K562 (cell line): ENCODE measurements at regions not wholly inside any gene's neighbourhood (a gene's known extent, or its start where the extent isn't known, plus 50 kb on each side); places are given as distances from the start of the nearest gene placed in this dataset.

Experiments used
- ATAC-seq: fragments of 200-7000 bp; cut with Tn5 transposase; 3 replicates; pipeline ENCODE4 v1.9.1; 2020; ENCODE audit warnings: moderate library complexity
- BruUV-seq: library from RNA; stranded (reverse); fragments of 400-500 nt; replicated peaks from 2 replicates; lab custom pipeline; 2021; lab: Mats Ljungman, UMichigan
- CTCF ChIA-PET: fragments of 300-600 bp; formaldehyde crosslinking; extraction: SDS; loops from one replicate; lab custom pipeline; 2021; ENCODE audit warnings: low intra/inter-chr PET ratio; lab: Yijun Ruan, JAX
- POLR2A ChIA-PET: fragments of 300-600, 350-650 bp; sonication (Branson Sonifier 250); formaldehyde crosslinking; extraction: SDS; loops from one replicate; lab custom pipeline; 2021; ENCODE audit warnings: antibody characterized with exemption, inconsistent platforms; lab: Yijun Ruan, JAX
- DNase-seq, 4 experiments: peaks; one replicate each; pipeline versions ENCODE4 v3.0.0 to v3.0.0-alpha.2; 2011 to 2018; ENCODE audit warnings: low spot score in 3 of 4, mixed read lengths in 3 of 4; ENCODE audit errors: extremely low read depth in 1 of 4
- FAIRE-seq: peaks from 2 replicates; lab custom pipeline; 2011; peaks lifted over from hg19 to GRCh38; lab: Jason Lieb, UNC
- H2AFZ ChIP-seq: 2 replicates; pipeline ENCODE4 v1.6.0; 2011; ENCODE audit warnings: low read depth, low read length, control low read depth, inconsistent platforms
- H3K27ac ChIP-seq: fragments of 200-600 bp; 3 replicates; pipeline ENCODE4 v1.8.0; 2011; ENCODE audit warnings: low read depth, mild to moderate bottlenecking, control low read depth, inconsistent platforms, low read length, moderate library complexity, mixed read lengths; ENCODE audit errors: extremely low read depth
- H3K27me3 ChIP-seq, 2 experiments: fragments of 300-600 bp in 1 of 2; 2 replicates in 1 of 2; 3 replicates in 1 of 2; pipeline versions ENCODE4 v1.6.0 to v1.8.0; 2011; ENCODE audit warnings: inconsistent platforms in 2 of 2, low read length in 2 of 2, mild to moderate bottlenecking in 1 of 2, mixed read lengths in 1 of 2, moderate library complexity in 1 of 2; ENCODE audit not compliant: control insufficient read depth in 2 of 2, insufficient read depth in 2 of 2
- H3K36me3 ChIP-seq: fragments of 300-600 bp; 3 replicates; pipeline ENCODE4 v1.8.0; 2011; ENCODE audit warnings: mild to moderate bottlenecking, low read length, inconsistent platforms; ENCODE audit not compliant: control insufficient read depth, insufficient read depth
- H3K4me1 ChIP-seq, 2 experiments: fragments of 200-600 bp in 1 of 2; replicated peaks in 1 of 2; 2 replicates in 1 of 2; 3 replicates in 1 of 2; pipeline versions ENCODE4 v1.5.1 to v1.8.0; 2011; ENCODE audit warnings: inconsistent platforms in 2 of 2, low read length in 2 of 2, mild to moderate bottlenecking in 1 of 2, mixed read lengths in 1 of 2, moderate library complexity in 1 of 2; ENCODE audit not compliant: control insufficient read depth in 2 of 2, insufficient read depth in 2 of 2
- H3K4me2 ChIP-seq: 2 replicates; pipeline ENCODE4 v1.6.1; 2011; ENCODE audit warnings: low read length, control low read depth, inconsistent platforms, mixed read lengths; ENCODE audit not compliant: insufficient read depth
- H3K4me3 ChIP-seq: fragments of 200-600 bp; sonication (generic), shearing (Covaris generic); 2 replicates; pipeline ENCODE4 v1.5.1; 2016; ENCODE audit warnings: control low read depth, inconsistent platforms
- H3K79me2 ChIP-seq: fragments of 200-600 bp; 3 replicates; pipeline ENCODE4 v1.8.0; 2011; ENCODE audit warnings: low read length, inconsistent platforms; ENCODE audit not compliant: control insufficient read depth, insufficient read depth
- H3K9ac ChIP-seq, 2 experiments: 2 replicates each; pipeline versions ENCODE4 v1.6.0 to v1.6.1; 2011; ENCODE audit warnings: low read depth in 2 of 2, low read length in 2 of 2, control low read depth in 1 of 2, inconsistent platforms in 1 of 2, mild to moderate bottlenecking in 1 of 2, mixed read lengths in 1 of 2; ENCODE audit not compliant: insufficient read depth in 1 of 2
- H3K9me1 ChIP-seq: one replicate; pipeline ENCODE4 v1.6.0; 2011; ENCODE audit warnings: inconsistent platforms, mild to moderate bottlenecking, low read length, moderate library complexity; ENCODE audit not compliant: control insufficient read depth, insufficient read depth
- H3K9me3 ChIP-seq: replicated peaks from 2 replicates; pipeline ENCODE4 v1.5.1; 2011; ENCODE audit warnings: low read depth, low read length, inconsistent platforms; ENCODE audit not compliant: control insufficient read depth, insufficient read depth
- H4K20me1 ChIP-seq: replicated peaks from 2 replicates; pipeline ENCODE4 v1.6.1; 2011; ENCODE audit warnings: low read length, inconsistent platforms, mixed read lengths; ENCODE audit not compliant: control insufficient read depth, insufficient read depth
- ADNP ChIP-seq: fragments of 200-800 bp; sonication (Bioruptor generic); IDR thresholded peaks from 2 replicates; pipeline ENCODE4 v1.6.1; 2016; ENCODE audit warnings: missing genetic modification characterization, missing compliant biosample characterization
- ARHGAP35 ChIP-seq: fragments of 450-650 bp; IDR thresholded peaks from 2 replicates; pipeline ENCODE4 v1.6.1; 2018; ENCODE audit not compliant: partially characterized antibody
- CHD2 ChIP-seq: IDR thresholded peaks from 2 replicates; pipeline ENCODE4 v1.6.1; 2011; ENCODE audit warnings: low read depth, low read length
- E2F3 ChIP-seq: fragments of 250-450 bp; sonication (Bioruptor Pico); IDR thresholded peaks from 2 replicates; pipeline ENCODE4 v1.4.0; 2020; ENCODE audit warnings: mild to moderate bottlenecking
- EWSR1 ChIP-seq: fragments of 450-650 bp; IDR thresholded peaks from 2 replicates; pipeline ENCODE4 v1.6.1; 2018; ENCODE audit warnings: borderline replicate concordance, mild to moderate bottlenecking, low read depth, moderate library complexity; ENCODE audit not compliant: partially characterized antibody
- FOXJ2 ChIP-seq: fragments of 200-800 bp; sonication (Bioruptor generic); IDR thresholded peaks from 2 replicates; pipeline ENCODE4 v1.6.1; 2016; ENCODE audit warnings: missing genetic modification characterization, missing compliant biosample characterization
- FOXJ3 ChIP-seq: sonication (generic); formaldehyde crosslinking; IDR thresholded peaks from 2 replicates; pipeline ENCODE4 v1.4.0; 2020; ENCODE audit warnings: mild to moderate bottlenecking, missing genetic modification reagents
- GTF2A2 ChIP-seq: IDR thresholded peaks from 2 replicates; pipeline ENCODE4 v1.6.1; 2016; ENCODE audit warnings: mild to moderate bottlenecking, missing genetic modification characterization, missing compliant biosample characterization
- HDAC1 ChIP-seq, 2 experiments: fragments of 450-650 bp; IDR thresholded peaks; 2 replicates each; pipeline ENCODE4 v1.6.1; 2016 to 2017; ENCODE audit warnings: inconsistent platforms in 1 of 2, mild to moderate bottlenecking in 1 of 2, moderate library complexity in 1 of 2
- HNRNPLL ChIP-seq: fragments of 200-400 bp; formaldehyde crosslinking; IDR thresholded peaks from 2 replicates; pipeline ENCODE4 v1.6.1; 2017; ENCODE audit warnings: low read length, low read depth, mild to moderate bottlenecking; ENCODE audit not compliant: poor library complexity, severe bottlenecking
- MCM2 ChIP-seq: fragments of 450-650 bp; IDR thresholded peaks from 2 replicates; pipeline ENCODE4 v1.6.1; 2017; ENCODE audit warnings: low read depth, mild to moderate bottlenecking
- MTA1 ChIP-seq: fragments of 450-650 bp; IDR thresholded peaks from 2 replicates; pipeline ENCODE4 v1.6.1; 2017; ENCODE audit warnings: borderline replicate concordance
- NR2F6 ChIP-seq: fragments of 450-650 bp; formaldehyde crosslinking; IDR thresholded peaks from 2 replicates; pipeline ENCODE4 v1.4.0; 2020; ENCODE audit warnings: mild to moderate bottlenecking
- POLR2AphosphoS2 ChIP-seq: IDR thresholded peaks from 2 replicates; pipeline ENCODE4 v1.6.1; 2012; ENCODE audit warnings: low read length, improper control_type of control experiment
- PTTG1 ChIP-seq: fragments of 450-650 bp; IDR thresholded peaks from 2 replicates; pipeline ENCODE4 v1.6.1; 2016; ENCODE audit warnings: low read depth, mild to moderate bottlenecking, missing genetic modification characterization, missing compliant biosample characterization
- SAP30 ChIP-seq: fragments of 200-600 bp; sonication (generic); IDR thresholded peaks from 2 replicates; pipeline ENCODE4 v1.6.1; 2012; ENCODE audit warnings: borderline replicate concordance, low read depth, mild to moderate bottlenecking, moderate library complexity, low read length, control low read depth, inconsistent platforms; ENCODE audit not compliant: insufficient read depth, poor library complexity, severe bottlenecking
- SMARCE1 ChIP-seq: fragments of 450-650 bp; IDR thresholded peaks from 2 replicates; pipeline ENCODE4 v1.7.1; 2016; ENCODE audit warnings: mild to moderate bottlenecking
- SNRNP70 ChIP-seq: fragments of 200-400 bp; formaldehyde crosslinking; optimal IDR thresholded peaks from 2 replicates; pipeline ENCODE3; 2017; ENCODE audit warnings: low read depth, low read length
- TAF15 ChIP-seq: fragments of 200-400 bp; formaldehyde crosslinking; IDR thresholded peaks from 2 replicates; pipeline ENCODE4 v1.6.1; 2017; ENCODE audit warnings: mild to moderate bottlenecking, low read depth, low read length, moderate library complexity
- TRIM24 ChIP-seq, 2 experiments: fragments of 450-650 bp; IDR thresholded peaks; 2 replicates each; pipeline ENCODE4 v1.6.1; 2016
- ZEB2 ChIP-seq: fragments of 450-650 bp; IDR thresholded peaks from 2 replicates; pipeline ENCODE4 v1.6.1; 2016
- ZKSCAN1 ChIP-seq: fragments of 150-350 bp; IDR thresholded peaks from 2 replicates; pipeline ENCODE4 v1.6.1; 2016; ENCODE audit warnings: low read depth, low read length
- ZNF197 ChIP-seq: fragments of 200-800 bp; sonication (Bioruptor generic); IDR thresholded peaks from 2 replicates; pipeline ENCODE4 v1.6.1; 2016; ENCODE audit warnings: low read depth, missing genetic modification characterization, missing compliant biosample characterization
- ZNF282 ChIP-seq: sonication (generic); formaldehyde crosslinking; IDR thresholded peaks from 2 replicates; pipeline ENCODE4 v1.8.1; 2023; ENCODE audit warnings: missing genetic modification reagents
- ZNF584 ChIP-seq: fragments of 200-800 bp; sonication (Bioruptor generic); IDR thresholded peaks from 2 replicates; pipeline ENCODE4 v1.6.1; 2016; ENCODE audit warnings: low read depth, mild to moderate bottlenecking, missing genetic modification characterization, missing compliant biosample characterization
- WGBS: fragments of 100-300 bp; shearing (Covaris generic); methylation state at CpG from one replicate; pipeline ENCODE4 v1.1.6; 2016; ENCODE audit warnings: low coverage, mixed read lengths; ENCODE audit not compliant: insufficient coverage; ENCODE audit errors: missing lambda C conversion rate; 5-methylcytosine and 5-hydroxymethylcytosine counted together
- in situ Hi-C: fragments of 300-500 bp; cut with MboI; formaldehyde crosslinking; loops from 4 replicates; pipeline ENCODE4 v1.15.0; 2018; ENCODE audit warnings: inconsistent platforms, mixed read lengths
- intact Hi-C: fragments of 100-400 bp; cut with micrococcal nuclease; formaldehyde crosslinking; loops from 2 replicates; pipeline ENCODE4 v1.14.2; 2022

DNA sequence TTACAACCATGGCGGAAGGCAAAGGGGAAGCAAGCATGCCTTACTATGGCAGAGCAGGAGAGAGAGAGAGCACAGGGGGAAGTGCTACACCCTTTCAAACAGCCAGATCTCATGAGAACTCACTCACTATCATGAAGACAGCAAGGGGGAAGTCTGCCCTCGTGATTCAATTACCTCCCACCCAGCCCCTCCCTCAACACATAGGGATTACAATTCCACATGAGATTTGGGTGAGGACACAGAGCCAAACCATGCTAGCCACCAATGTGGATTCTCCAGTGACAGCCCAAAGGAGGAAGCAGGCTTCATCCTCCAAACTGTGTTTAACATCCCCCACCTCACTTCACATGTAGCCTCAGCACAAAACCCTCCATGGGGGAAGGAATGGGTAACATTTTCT lies 563.7 kb downstream of the CDK5RAP2 start (continued):
- TF ChIP-seq SMARCE1, result no peak
- TF ChIP-seq CHD2, result no peak
- no peak for TF ChIP-seq ZNF197 (CRISPR knock-in tag)
- no peak for TF ChIP-seq FOXJ2 (tag)
- TF ChIP-seq ADNP (tag), result no peak
- no peak for TF ChIP-seq PTTG1 (tag)
- TF ChIP-seq ZKSCAN1, result no peak

- Histone ChIP-seq H3K27me3 (no peaks in the 10 kb centered on the region), H3K9me3 (no peaks in the 10 kb centered on the region), H4K20me1 (no peaks in the 10 kb centered on the region), H3K9ac (no peak overlapping the region), H3K9me1 (no peaks in the 10 kb centered on the region)
- in situ Hi-C loops, result no loop called here
- CTCF ChIA-PET, result no interaction called here
- DNase-seq, result no peak
- POLR2A ChIA-PET, result no interaction called here
- TF ChIP-seq HNRNPLL (no peak), NR2F6 (CRISPR knock-in tag) (no peak), ZEB2 (no peak), MCM2 (no peak), POLR2AphosphoS2 (no peak), SAP30 (no peak), MTA1 (no peak), HDAC1 (IDR thresholded peaks at IDR 0.05) (no peak), SNRNP70 (no peak), ZNF584 (no peak), TRIM24 (IDR thresholded peaks at IDR 0.05) (no peak), E2F3 (CRISPR knock-in tag) (no peak), ZNF282 (CRISPR knock-in tag) (no peak), EWSR1 (no peak), FOXJ3 (CRISPR knock-in tag) (no peak), GTF2A2 (no peak), TAF15 (no peak), ARHGAP35 (no peak)
- TF ChIP-seq, all 486 proteins: peak for 0
- Histone ChIP-seq H2AFZ (no peak overlapping the region), H3K79me2 (no peaks in the 10 kb centered on the region), H3K36me3 (no peaks in the 10 kb centered on the region), H3K4me3 (no peak overlapping the region), H3K27ac (no peak overlapping the region), H3K4me2 (no peak overlapping the region), H3K4me1 (no peaks in the 10 kb centered on the region)
- WGBS, result 0% methylated on average over 7 of the region's 7 CpGs
- ATAC-seq (no peak), FAIRE-seq (no peak)
- no TSS peak for BruUV-seq
- intact Hi-C loops, result no loop called here
These were observed 565.2 kb downstream of the CDK5RAP2 start for GRCh38 chr9:120014796-120015195.
